ENCODE measurements at regions not wholly inside any gene's neighbourhood (a gene's known extent, or its start where the extent isn't known, plus 50 kb on each side); places are given as distances from the start of the nearest gene placed in this dataset.

- TF ChIP-seq ZNF408 (CRISPR knock-in tag; IDR thresholded peaks at IDR 0.05; ENCODE audit: low read depth) (no peak), EGR1 (conservative IDR thresholded peaks at IDR 0.05) (no peak)
- TF ChIP-seq, protein P1, sequence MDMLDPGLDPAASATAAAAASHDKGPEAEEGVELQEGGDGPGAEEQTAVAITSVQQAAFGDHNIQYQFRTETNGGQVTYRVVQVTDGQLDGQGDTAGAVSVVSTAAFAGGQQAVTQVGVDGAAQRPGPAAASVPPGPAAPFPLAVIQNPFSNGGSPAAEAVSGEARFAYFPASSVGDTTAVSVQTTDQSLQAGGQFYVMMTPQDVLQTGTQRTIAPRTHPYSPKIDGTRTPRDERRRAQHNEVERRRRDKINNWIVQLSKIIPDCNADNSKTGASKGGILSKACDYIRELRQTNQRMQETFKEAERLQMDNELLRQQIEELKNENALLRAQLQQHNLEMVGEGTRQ (CRISPR knock-in tag; IDR thresholded peaks at IDR 0.05): no peak
Observed at GRCh38 chr6:115460913-115461312, 599.8 kb downstream of the FRK start (continued).

DNA sequence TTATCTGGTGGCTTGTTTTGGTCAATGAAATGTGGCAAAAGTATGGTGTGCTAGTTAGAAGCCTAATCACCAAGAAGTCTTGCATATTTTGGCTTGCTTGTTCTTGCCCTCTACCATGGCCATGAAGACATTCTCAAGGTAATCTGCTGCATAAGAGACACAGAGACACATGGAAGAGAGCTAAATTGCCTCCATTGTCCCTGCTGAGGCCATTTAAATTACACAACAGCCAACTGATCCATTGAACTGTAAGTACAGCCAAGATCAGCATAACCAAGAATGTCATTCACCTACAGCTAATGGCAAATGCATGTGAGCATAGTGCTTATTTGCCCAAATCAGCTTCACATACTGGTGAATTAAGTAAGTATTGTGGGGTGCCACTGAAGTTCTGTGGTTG lies 603.8 kb downstream of the FRK start:
- Histone ChIP-seq H3K36me3 (ENCODE audit: control insufficient read depth, insufficient read depth, low read length) (no peaks in the 10 kb centered on the region), H3K4me2 (ENCODE audit: insufficient read depth, low read length) (no peak overlapping the region), H3K9me1 (ENCODE audit: control insufficient read depth, insufficient read depth, low read length) (no peaks in the 10 kb centered on the region), H4K20me1 (replicated peaks; ENCODE audit: control insufficient read depth, insufficient read depth, low read length) (no peaks in the 10 kb centered on the region), H3K9me3 (replicated peaks; ENCODE audit: control insufficient read depth, insufficient read depth, low read depth, low read length) (no peaks in the 10 kb centered on the region), H3K4me3 (no peak overlapping the region), H2AFZ (ENCODE audit: low read depth, low read length) (no peak overlapping the region), H3K79me2 (ENCODE audit: control insufficient read depth, insufficient read depth, low read length) (no peaks in the 10 kb centered on the region), H3K9ac (ENCODE audit: insufficient read depth in 1 of 2, low read depth in 2 of 2, low read length in 2 of 2) (no peak overlapping the region), H3K27me3 (ENCODE audit: control insufficient read depth in 2 of 2, insufficient read depth in 2 of 2, low read length in 2 of 2) (no peaks in the 10 kb centered on the region), H3K27ac (ENCODE audit: extremely low read depth, low read depth, low read length) (no peak overlapping the region), H3K4me1 (replicated peaks in 1 of 2; ENCODE audit: control insufficient read depth in 2 of 2, insufficient read depth in 2 of 2, low read length in 2 of 2) (no peaks in the 10 kb centered on the region)
- ATAC-seq: no peak
- FAIRE-seq: no peak
- BruUV-seq (replicated peaks): no TSS peak
- intact Hi-C loops (cut with micrococcal nuclease): no loop called here
- POLR2A ChIA-PET: no interaction called here
- in situ Hi-C loops (cut with MboI): no loop called here
- DNase-seq (ENCODE audit: extremely low read depth in 1 of 4, low spot score in 3 of 4): no peak
- CTCF ChIA-PET (ENCODE audit: low intra/inter-chr PET ratio): no interaction called here
- TF ChIP-seq CHD2 (IDR thresholded peaks at IDR 0.05; ENCODE audit: low read depth, low read length) (no peak), HMG20B (CRISPR knock-in tag; IDR thresholded peaks at IDR 0.05) (no peak), ZKSCAN8 (CRISPR knock-in tag; IDR thresholded peaks at IDR 0.05) (no peak), BRF1 (IDR thresholded peaks at IDR 0.05; ENCODE audit: borderline replicate concordance, extremely low read depth, insufficient read length) (no peak), ATF4 (CRISPR knock-in tag; IDR thresholded peaks at IDR 0.05) (no peak), MCM3 (IDR thresholded peaks at IDR 0.05) (no peak), ELK3 (CRISPR knock-in tag; IDR thresholded peaks at IDR 0.05) (no peak), NR2C2 (CRISPR knock-in tag; IDR thresholded peaks at IDR 0.05) (no peak), NR2C2 (tag; IDR thresholded peaks at IDR 0.05) (no peak)
- TF ChIP-seq, protein P2, sequence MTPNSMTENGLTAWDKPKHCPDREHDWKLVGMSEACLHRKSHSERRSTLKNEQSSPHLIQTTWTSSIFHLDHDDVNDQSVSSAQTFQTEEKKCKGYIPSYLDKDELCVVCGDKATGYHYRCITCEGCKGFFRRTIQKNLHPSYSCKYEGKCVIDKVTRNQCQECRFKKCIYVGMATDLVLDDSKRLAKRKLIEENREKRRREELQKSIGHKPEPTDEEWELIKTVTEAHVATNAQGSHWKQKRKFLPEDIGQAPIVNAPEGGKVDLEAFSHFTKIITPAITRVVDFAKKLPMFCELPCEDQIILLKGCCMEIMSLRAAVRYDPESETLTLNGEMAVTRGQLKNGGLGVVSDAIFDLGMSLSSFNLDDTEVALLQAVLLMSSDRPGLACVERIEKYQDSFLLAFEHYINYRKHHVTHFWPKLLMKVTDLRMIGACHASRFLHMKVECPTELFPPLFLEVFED (CRISPR knock-in tag; conservative IDR thresholded peaks at IDR 0.05): no peak

Measured in K562 (cell line).